HG02852 (cell line): ENCODE measurements at regions not wholly inside any gene's neighbourhood (a gene's known extent, or its start where the extent isn't known, plus 50 kb on each side); places are given as distances from the start of the nearest gene placed in this dataset.

Experiments used
- ATAC-seq: cut with Tn5 transposase; IDR thresholded peaks from one replicate; pipeline ENCODE4 v1.9.1; 2021; ENCODE audit warnings: mild to moderate bottlenecking, moderate library complexity; ENCODE audit not compliant: unreplicated experiment

GRCh38 chrX:20352935-20353336, 86.2 kb upstream of the RPS6KA3 start:
- peak; percentile 81 for ATAC-seq

- ATAC-seq = peak; percentile 19
Observed at GRCh38 chrX:20352504-20352903, 85.8 kb upstream of the RPS6KA3 start.

- no peak for ATAC-seq
Observed at GRCh38 chrX:20350596-20350995, 83.9 kb upstream of the RPS6KA3 start.

- ATAC-seq = no peak
Observed at GRCh38 chrX:20348139-20348538, 81.4 kb upstream of the RPS6KA3 start.

- ATAC-seq = no peak
Observed at GRCh38 chrX:20347481-20347880, 80.8 kb upstream of the RPS6KA3 start.

- ATAC-seq = no peak
Observed at GRCh38 chrX:20333672-20334071, 67.0 kb upstream of the RPS6KA3 start.

GRCh38 chrX:20330545-20330944, 63.8 kb upstream of the RPS6KA3 start:
- no peak for ATAC-seq

GRCh38 chrX:20329435-20329834, 62.7 kb upstream of the RPS6KA3 start:
- ATAC-seq = no peak

GRCh38 chrX:20325786-20326388, 59.2 kb upstream of the RPS6KA3 start:
- ATAC-seq = no peak

- ATAC-seq = no peak
Observed at GRCh38 chrX:20322887-20323286, 56.2 kb upstream of the RPS6KA3 start.

GRCh38 chrX:20320461-20321159, 53.9 kb upstream of the RPS6KA3 start:
- ATAC-seq = peak; percentile 97

GRCh38 chrX:20319054-20319453, 52.3 kb upstream of the RPS6KA3 start:
- no peak for ATAC-seq

- no peak for ATAC-seq
Observed at GRCh38 chrX:20317873-20318272, 51.2 kb upstream of the RPS6KA3 start.
